K562 (cell line): ENCODE measurements at regions not wholly inside any gene's neighbourhood (a gene's known extent, or its start where the extent isn't known, plus 50 kb on each side); places are given as distances from the start of the nearest gene placed in this dataset.

Experiments
- ATAC-seq: fragments of 200-7000 bp; cut with Tn5 transposase; 3 replicates; pipeline ENCODE4 v1.9.1; 2020; ENCODE audit warnings: moderate library complexity
- BruUV-seq: library from RNA; stranded (reverse); fragments of 400-500 nt; replicated peaks from 2 replicates; lab custom pipeline; 2021; lab: Mats Ljungman, UMichigan
- CTCF ChIA-PET: fragments of 300-600 bp; formaldehyde crosslinking; extraction: SDS; loops from one replicate; lab custom pipeline; 2021; ENCODE audit warnings: low intra/inter-chr PET ratio; lab: Yijun Ruan, JAX
- POLR2A ChIA-PET: fragments of 300-600, 350-650 bp; sonication (Branson Sonifier 250); formaldehyde crosslinking; extraction: SDS; loops from one replicate; lab custom pipeline; 2021; ENCODE audit warnings: antibody characterized with exemption, inconsistent platforms; lab: Yijun Ruan, JAX
- DNase-seq, 4 experiments: peaks; one replicate each; pipeline versions ENCODE4 v3.0.0 to v3.0.0-alpha.2; 2011 to 2018; ENCODE audit warnings: low spot score in 3 of 4, mixed read lengths in 3 of 4; ENCODE audit errors: extremely low read depth in 1 of 4
- FAIRE-seq: peaks from 2 replicates; lab custom pipeline; 2011; peaks lifted over from hg19 to GRCh38; lab: Jason Lieb, UNC
- H2AFZ ChIP-seq: 2 replicates; pipeline ENCODE4 v1.6.0; 2011; ENCODE audit warnings: low read depth, low read length, control low read depth, inconsistent platforms
- H3K27ac ChIP-seq: fragments of 200-600 bp; 3 replicates; pipeline ENCODE4 v1.8.0; 2011; ENCODE audit warnings: low read depth, mild to moderate bottlenecking, control low read depth, inconsistent platforms, low read length, moderate library complexity, mixed read lengths; ENCODE audit errors: extremely low read depth
- H3K27me3 ChIP-seq, 2 experiments: fragments of 300-600 bp in 1 of 2; 2 replicates in 1 of 2; 3 replicates in 1 of 2; pipeline versions ENCODE4 v1.6.0 to v1.8.0; 2011; ENCODE audit warnings: inconsistent platforms in 2 of 2, low read length in 2 of 2, mild to moderate bottlenecking in 1 of 2, mixed read lengths in 1 of 2, moderate library complexity in 1 of 2; ENCODE audit not compliant: control insufficient read depth in 2 of 2, insufficient read depth in 2 of 2
- H3K36me3 ChIP-seq: fragments of 300-600 bp; 3 replicates; pipeline ENCODE4 v1.8.0; 2011; ENCODE audit warnings: mild to moderate bottlenecking, low read length, inconsistent platforms; ENCODE audit not compliant: control insufficient read depth, insufficient read depth
- H3K4me1 ChIP-seq, 2 experiments: fragments of 200-600 bp in 1 of 2; replicated peaks in 1 of 2; 2 replicates in 1 of 2; 3 replicates in 1 of 2; pipeline versions ENCODE4 v1.5.1 to v1.8.0; 2011; ENCODE audit warnings: inconsistent platforms in 2 of 2, low read length in 2 of 2, mild to moderate bottlenecking in 1 of 2, mixed read lengths in 1 of 2, moderate library complexity in 1 of 2; ENCODE audit not compliant: control insufficient read depth in 2 of 2, insufficient read depth in 2 of 2
- H3K4me2 ChIP-seq: 2 replicates; pipeline ENCODE4 v1.6.1; 2011; ENCODE audit warnings: low read length, control low read depth, inconsistent platforms, mixed read lengths; ENCODE audit not compliant: insufficient read depth
- H3K4me3 ChIP-seq: fragments of 200-600 bp; sonication (generic), shearing (Covaris generic); 2 replicates; pipeline ENCODE4 v1.5.1; 2016; ENCODE audit warnings: control low read depth, inconsistent platforms
- H3K79me2 ChIP-seq: fragments of 200-600 bp; 3 replicates; pipeline ENCODE4 v1.8.0; 2011; ENCODE audit warnings: low read length, inconsistent platforms; ENCODE audit not compliant: control insufficient read depth, insufficient read depth
- H3K9ac ChIP-seq, 2 experiments: 2 replicates each; pipeline versions ENCODE4 v1.6.0 to v1.6.1; 2011; ENCODE audit warnings: low read depth in 2 of 2, low read length in 2 of 2, control low read depth in 1 of 2, inconsistent platforms in 1 of 2, mild to moderate bottlenecking in 1 of 2, mixed read lengths in 1 of 2; ENCODE audit not compliant: insufficient read depth in 1 of 2
- H3K9me1 ChIP-seq: one replicate; pipeline ENCODE4 v1.6.0; 2011; ENCODE audit warnings: inconsistent platforms, mild to moderate bottlenecking, low read length, moderate library complexity; ENCODE audit not compliant: control insufficient read depth, insufficient read depth
- H3K9me3 ChIP-seq: replicated peaks from 2 replicates; pipeline ENCODE4 v1.5.1; 2011; ENCODE audit warnings: low read depth, low read length, inconsistent platforms; ENCODE audit not compliant: control insufficient read depth, insufficient read depth
- H4K20me1 ChIP-seq: replicated peaks from 2 replicates; pipeline ENCODE4 v1.6.1; 2011; ENCODE audit warnings: low read length, inconsistent platforms, mixed read lengths; ENCODE audit not compliant: control insufficient read depth, insufficient read depth
- C11orf30 ChIP-seq: fragments of 450-650 bp; IDR thresholded peaks from 2 replicates; pipeline ENCODE4 v1.6.1; 2016; ENCODE audit warnings: low read depth, mild to moderate bottlenecking
- CTCFL ChIP-seq: IDR thresholded peaks from 2 replicates; pipeline ENCODE4 v1.6.1; 2011; ENCODE audit warnings: borderline replicate concordance, low read depth, mild to moderate bottlenecking, moderate library complexity, low read length; ENCODE audit not compliant: insufficient read depth, poor library complexity, severe bottlenecking
- E2F3 ChIP-seq: fragments of 250-450 bp; sonication (Bioruptor Pico); IDR thresholded peaks from 2 replicates; pipeline ENCODE4 v1.4.0; 2020; ENCODE audit warnings: mild to moderate bottlenecking
- ESRRB ChIP-seq: fragments of 250-450 bp; sonication (Bioruptor Pico); IDR thresholded peaks from 2 replicates; pipeline ENCODE4 v1.5.0; 2020; ENCODE audit warnings: mild to moderate bottlenecking, moderate library complexity, borderline replicate concordance
- HOXB6 ChIP-seq: fragments of 250-450 bp; sonication (Bioruptor Pico); IDR thresholded peaks from 2 replicates; pipeline ENCODE4 v1.5.1; 2022; ENCODE audit warnings: mild to moderate bottlenecking, borderline replicate concordance
- HSF4 ChIP-seq: fragments of 250-450 bp; sonication (Bioruptor Pico); IDR thresholded peaks from 2 replicates; pipeline ENCODE4 v2.1.2; 2022; ENCODE audit warnings: mild to moderate bottlenecking, moderate library complexity, borderline replicate concordance
- MAFG ChIP-seq: fragments of 450-650 bp; conservative IDR thresholded peaks from 2 replicates; pipeline ENCODE4 v1.6.1; 2016; ENCODE audit warnings: missing genetic modification characterization, missing compliant biosample characterization
- MAZ ChIP-seq, 2 experiments: fragments of 450-650 bp in 1 of 2; sonication (generic) in 1 of 2; formaldehyde crosslinking; IDR thresholded peaks in 1 of 2; conservative IDR thresholded peaks in 1 of 2; 2 replicates each; pipeline versions ENCODE4 v1.4.0 to v1.5.0; 2020; ENCODE audit warnings: mild to moderate bottlenecking in 1 of 2, missing genetic modification reagents in 1 of 2
- RAD51 ChIP-seq: fragments of 450-650 bp; IDR thresholded peaks from 2 replicates; pipeline ENCODE4 v1.7.1; 2016; ENCODE audit warnings: low read depth, mild to moderate bottlenecking, borderline replicate concordance
- SUPT5H ChIP-seq: fragments of 450-650 bp; IDR thresholded peaks from 2 replicates; pipeline ENCODE4 v1.6.1; 2016
- ZFP1 ChIP-seq: fragments of 450-650 bp; formaldehyde crosslinking; IDR thresholded peaks from 2 replicates; pipeline ENCODE4 v1.4.0; 2020; ENCODE audit warnings: mild to moderate bottlenecking, mixed read lengths
- ZNF41 ChIP-seq: fragments of 250-450 bp; sonication (Bioruptor Pico); conservative IDR thresholded peaks from 2 replicates; pipeline ENCODE4 v1.4.0; 2020; ENCODE audit warnings: mild to moderate bottlenecking
- in situ Hi-C: fragments of 300-500 bp; cut with MboI; formaldehyde crosslinking; loops from 4 replicates; pipeline ENCODE4 v1.15.0; 2018; ENCODE audit warnings: inconsistent platforms, mixed read lengths
- intact Hi-C: fragments of 100-400 bp; cut with micrococcal nuclease; formaldehyde crosslinking; loops from 2 replicates; pipeline ENCODE4 v1.14.2; 2022

GRCh38 chr6:77217896-77218295, 245.4 kb downstream of the HTR1B start (continued):
- TF ChIP-seq ZFP1 (CRISPR knock-in tag) (no peak), HOXB6 (no peak)

GRCh38 chr6:77205936-77206335, 257.4 kb downstream of the HTR1B start:
- Histone ChIP-seq H3K9ac (no peak overlapping the region), H3K79me2 (no peaks in the 10 kb centered on the region), H3K9me1 (no peaks in the 10 kb centered on the region), H3K4me2 (no peak overlapping the region), H3K4me1 (no peaks in the 10 kb centered on the region), H4K20me1 (no peaks in the 10 kb centered on the region), H3K27me3 (no peaks in the 10 kb centered on the region), H2AFZ (no peak overlapping the region), H3K4me3 (no peak overlapping the region), H3K36me3 (no peaks in the 10 kb centered on the region), H3K27ac (no peak overlapping the region), H3K9me3 (no peaks in the 10 kb centered on the region)
- CTCF ChIA-PET, result no interaction called here
- POLR2A ChIA-PET, result no interaction called here
- no peak for FAIRE-seq
- no peak for TF ChIP-seq ESRRB (CRISPR knock-in tag)
- no peak for TF ChIP-seq SUPT5H
- no peak for TF ChIP-seq CTCFL
- no peak for TF ChIP-seq C11orf30
- TF ChIP-seq HSF4, result no peak
- TF ChIP-seq E2F3 (CRISPR knock-in tag), result no peak
- no peak for TF ChIP-seq MAZ (CRISPR knock-in tag; conservative IDR thresholded peaks at IDR 0.05 in 1 of 2, IDR thresholded peaks at IDR 0.05 in 1 of 2)
- TF ChIP-seq RAD51, result no peak
- no peak for TF ChIP-seq MAFG (tag)
- TF ChIP-seq ZNF41 (CRISPR knock-in tag), result no peak
- in situ Hi-C loops, result no loop called here
- DNase-seq, result no peak
- intact Hi-C loops, result no loop called here
- BruUV-seq, result no TSS peak
- ATAC-seq, result no peak
